SIG-M5 treated with dmso at 0.1 percent for 504 hours (cell line): ENCODE measurements at regions not wholly inside any gene's neighbourhood (a gene's known extent, or its start where the extent isn't known, plus 50 kb on each side); places are given as distances from the start of the nearest gene placed in this dataset.
A peak's percentile ranks its signal among the peaks of the same experiment; 100 is the strongest.

Experiments
- DNase-seq: peaks from one replicate; lab custom pipeline; 2025; ENCODE audit not compliant: unreplicated experiment; lab: John Stamatoyannopoulos, UW

GRCh38 chr1:21347072-21347581 lies 56.9 kb upstream of the ECE1 start:
- DNase-seq, result no peak

- DNase-seq, result no peak
These were observed 56.3 kb upstream of the ECE1 start for GRCh38 chr1:21346365-21347071.

GRCh38 chr1:21344750-21345443 lies 54.6 kb upstream of the ECE1 start:
- DNase-seq, result peak; percentile 41

GRCh38 chr1:21344098-21344749 lies 54.0 kb upstream of the ECE1 start:
- DNase-seq, result no peak

GRCh38 chr1:21342961-21343838 lies 52.9 kb upstream of the ECE1 start:
- DNase-seq, result no peak

- no peak for DNase-seq
These were observed 51.3 kb upstream of the ECE1 start for GRCh38 chr1:21341517-21342078.

GRCh38 chr1:21341022-21341421 lies 50.8 kb upstream of the ECE1 start:
- no peak for DNase-seq

GRCh38 chr1:21340230-21340945 lies 50.1 kb upstream of the ECE1 start:
- DNase-seq, result no peak
